Parathyroid adenoma (tissue), 2 donors: ENCODE measurements at regions not wholly inside any gene's neighbourhood (a gene's known extent, or its start where the extent isn't known, plus 50 kb on each side); places are given as distances from the start of the nearest gene placed in this dataset.

ENCODE experiments used
- H2AFZ ChIP-seq: fragments of 300-600 bp; sonication (generic); one replicate; pipeline ENCODE4 v1.7.0; 2017; ENCODE audit warnings: antibody characterized with exemption, mild to moderate bottlenecking
- H3K27ac ChIP-seq: fragments of 300-600 bp; sonication (generic); one replicate; pipeline ENCODE4 v1.7.0; 2017
- H3K27me3 ChIP-seq: fragments of 300-600 bp; sonication (generic); one replicate; pipeline ENCODE4 v1.7.0; 2017; ENCODE audit warnings: low read length; ENCODE audit not compliant: control insufficient read depth, insufficient read depth
- H3K36me3 ChIP-seq: fragments of 300-600 bp; sonication (generic); one replicate; pipeline ENCODE4 v1.7.0; 2017; ENCODE audit warnings: low read length; ENCODE audit not compliant: control insufficient read depth, insufficient read depth
- H3K4me1 ChIP-seq: fragments of 300-600 bp; sonication (generic); one replicate; pipeline ENCODE4 v1.7.0; 2017; ENCODE audit warnings: control low read depth
- H3K4me2 ChIP-seq: fragments of 300-600 bp; sonication (generic); one replicate; pipeline ENCODE4 v1.7.0; 2017; ENCODE audit warnings: low read length
- H3K4me3 ChIP-seq: fragments of 300-600 bp; sonication (generic); one replicate; pipeline ENCODE4 v1.7.0; 2017; ENCODE audit warnings: low read depth, low read length
- H3K79me2 ChIP-seq: fragments of 300-600 bp; sonication (generic); one replicate; pipeline ENCODE4 v1.7.0; 2017; ENCODE audit warnings: control low read depth
- H3K9ac ChIP-seq: fragments of 300-600 bp; sonication (generic); one replicate; pipeline ENCODE4 v1.7.0; 2017; ENCODE audit warnings: mild to moderate bottlenecking
- H3K9me3 ChIP-seq: fragments of 300-600 bp; sonication (generic); one replicate; pipeline ENCODE4 v1.7.0; 2017; ENCODE audit warnings: low read length; ENCODE audit not compliant: control insufficient read depth
- CTCF ChIP-seq: fragments of 300-600 bp; sonication (generic); IDR thresholded peaks from one replicate; pipeline ENCODE4 v1.7.0; 2017; ENCODE audit warnings: antibody characterized with exemption, mild to moderate bottlenecking
- donor health status: primary hyperparathyroidism.

GRCh38 chr22:48782326-48782725 is 1045.3 kb downstream of the BRD1 start:
- H3K9ac ChIP-seq = no peak overlapping the region
- no peaks in the 10 kb centered on the region for H3K79me2 ChIP-seq
- no peaks in the 10 kb centered on the region for H3K36me3 ChIP-seq
- H3K4me1 ChIP-seq = no peaks in the 10 kb centered on the region
- no peak overlapping the region for H3K4me3 ChIP-seq
- H3K9me3 ChIP-seq = no peaks in the 10 kb centered on the region
- H2AFZ ChIP-seq = no peak overlapping the region
- H3K4me2 ChIP-seq = no peak overlapping the region
- no peak for TF ChIP-seq CTCF
- H3K27me3 ChIP-seq = no peaks in the 10 kb centered on the region
- no peak overlapping the region for H3K27ac ChIP-seq

DNA sequence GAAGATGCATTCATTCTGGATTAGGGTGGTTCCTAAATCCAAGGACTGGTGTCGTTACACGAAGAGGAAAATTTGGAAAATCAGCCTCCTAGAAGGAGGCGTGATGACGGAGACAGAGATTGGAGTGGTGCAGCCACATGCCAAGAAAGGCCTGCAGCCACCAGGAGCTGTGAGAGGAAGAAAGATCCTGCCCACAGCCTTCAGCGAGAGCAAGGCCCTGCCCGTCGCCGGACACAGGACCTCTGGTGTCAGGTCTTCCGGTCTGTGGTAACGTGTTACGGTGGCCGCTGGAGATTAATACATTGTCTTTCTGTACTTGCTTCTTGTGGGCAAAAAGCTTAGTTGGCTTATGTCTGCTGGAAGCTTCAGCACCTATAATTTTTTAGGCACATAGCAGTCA is 1045.8 kb downstream of the BRD1 start:
- Histone ChIP-seq H3K36me3 (no peaks in the 10 kb centered on the region), H3K4me3 (no peak overlapping the region), H3K4me1 (no peaks in the 10 kb centered on the region), H2AFZ (no peak overlapping the region), H3K9me3 (no peaks in the 10 kb centered on the region), H3K4me2 (no peak overlapping the region), H3K27ac (no peak overlapping the region), H3K79me2 (no peaks in the 10 kb centered on the region), H3K9ac (no peak overlapping the region), H3K27me3 (no peaks in the 10 kb centered on the region)
- no peak for TF ChIP-seq CTCF

GRCh38 chr22:48781391-48781790 is 1046.3 kb downstream of the BRD1 start:
- no peaks in the 10 kb centered on the region for H3K27me3 ChIP-seq

DNA sequence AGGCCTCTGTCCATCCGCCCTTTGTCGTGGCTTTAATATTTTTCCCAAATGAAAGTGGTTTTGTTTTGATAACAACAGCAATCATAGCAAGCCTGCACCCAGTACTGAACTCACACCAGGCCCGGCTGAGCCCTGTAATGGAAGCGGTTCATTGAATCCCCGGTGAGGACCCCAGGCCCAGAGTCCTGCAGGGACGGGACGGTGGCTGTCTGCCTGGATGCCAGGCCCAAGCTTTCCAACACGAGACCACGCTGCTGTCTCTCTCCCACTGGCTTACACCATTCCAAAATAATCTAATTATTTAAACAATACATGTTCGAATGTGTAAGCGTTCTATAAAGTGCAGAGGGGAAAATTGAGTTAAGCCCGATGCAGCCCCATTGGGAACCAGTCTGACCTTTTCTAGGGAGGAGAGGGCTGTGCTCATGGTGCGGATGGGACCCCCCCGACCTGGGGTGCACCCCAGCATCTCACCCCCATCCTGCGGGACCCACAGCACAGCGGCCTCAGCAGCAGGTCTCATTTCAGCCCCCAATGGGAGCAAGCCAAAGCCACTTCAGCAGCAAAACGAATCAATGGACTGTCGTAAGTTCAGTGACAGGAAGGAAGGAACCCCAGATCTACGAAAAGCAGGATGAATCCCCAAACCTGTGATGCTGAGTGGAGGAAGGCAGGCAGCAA is 1046.9 kb downstream of the BRD1 start:
- H3K27ac ChIP-seq = no peak overlapping the region
- no peak overlapping the region for H3K9ac ChIP-seq
- H3K4me2 ChIP-seq = no peak overlapping the region
- no peaks in the 10 kb centered on the region for H3K36me3 ChIP-seq
- no peaks in the 10 kb centered on the region for H3K4me1 ChIP-seq
- H2AFZ ChIP-seq = no peak overlapping the region
- no peaks in the 10 kb centered on the region for H3K79me2 ChIP-seq
- H3K27me3 ChIP-seq = no peaks in the 10 kb centered on the region
- TF ChIP-seq CTCF = no peak
- no peak overlapping the region for H3K4me3 ChIP-seq
- H3K9me3 ChIP-seq = no peaks in the 10 kb centered on the region

More at GRCh38 chr22:48781391-48781790, 1046.3 kb downstream of the BRD1 start:
- H3K9ac ChIP-seq = no peak overlapping the region
- H3K4me1 ChIP-seq = no peaks in the 10 kb centered on the region
- no peak overlapping the region for H2AFZ ChIP-seq
- no peak for TF ChIP-seq CTCF
- H3K27ac ChIP-seq = no peak overlapping the region
- no peaks in the 10 kb centered on the region for H3K79me2 ChIP-seq
- no peak overlapping the region for H3K4me2 ChIP-seq
- no peaks in the 10 kb centered on the region for H3K36me3 ChIP-seq
- no peak overlapping the region for H3K4me3 ChIP-seq
- no peaks in the 10 kb centered on the region for H3K9me3 ChIP-seq
